DMS153 treated with DMSO at 0.1 percent for 48 hours (cell line): ENCODE measurements at regions not wholly inside any gene's neighbourhood (a gene's known extent, or its start where the extent isn't known, plus 50 kb on each side); places are given as distances from the start of the nearest gene placed in this dataset.
"Not testable (repeated sequence)": the region's sequence is repeated elsewhere in the genome, so short reads cannot be mapped to it uniquely, and the experiment has no call there.

Source experiments
- DNase-seq: peaks from one replicate; lab custom pipeline; 2025; ENCODE audit not compliant: unreplicated experiment; lab: John Stamatoyannopoulos, UW

DNA sequence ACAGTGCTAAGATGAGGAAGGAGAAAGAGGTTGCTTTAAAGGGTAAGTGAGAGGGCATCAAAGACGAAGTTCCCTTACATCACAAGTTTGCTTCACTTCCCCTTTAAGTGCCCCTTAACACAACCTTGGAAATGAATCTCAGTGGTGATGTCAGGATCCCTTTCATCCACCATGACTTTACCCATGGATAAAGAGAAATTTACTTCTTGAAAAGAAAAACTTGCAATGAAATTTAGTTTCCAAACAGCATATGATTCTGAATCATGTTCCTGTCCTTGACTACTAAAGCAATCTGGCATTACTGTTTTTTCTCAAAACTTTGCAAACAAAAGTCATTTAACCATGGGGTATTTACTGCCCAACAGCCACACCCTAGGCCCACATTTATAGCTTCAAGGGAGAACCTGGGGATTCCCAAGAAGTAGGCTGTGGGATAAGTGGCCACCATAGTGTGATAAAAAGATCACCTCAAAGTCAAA, 135.9 kb downstream of the ITGB8 start:
- DNase-seq: no peak

DNA sequence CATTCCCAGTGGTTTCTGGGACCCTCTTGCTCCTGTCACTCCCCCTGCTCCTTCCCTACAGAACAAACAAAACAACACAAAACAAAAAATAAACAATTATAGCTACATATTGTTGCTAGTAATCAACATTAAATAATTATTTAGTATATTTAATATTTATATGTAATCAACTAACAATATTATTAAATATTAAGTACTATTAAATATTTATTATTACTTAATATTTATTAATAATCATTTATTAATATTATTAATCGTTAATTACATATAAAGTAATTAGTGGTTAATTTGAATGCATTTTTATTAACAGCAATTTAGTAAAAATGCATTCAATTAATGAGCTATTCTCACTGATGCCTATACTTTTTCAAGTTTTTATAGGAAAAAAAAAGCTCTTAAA, 139.4 kb downstream of the ITGB8 start:
- DNase-seq: no peak

- no peak for DNase-seq
These were observed 140.0 kb downstream of the ITGB8 start for GRCh38 chr7:20470726-20471125.

- DNase-seq: no peak
These were observed 141.2 kb upstream of the ABCB5 start for GRCh38 chr7:20474249-20474648.

- no peak for DNase-seq
These were observed 139.7 kb upstream of the ABCB5 start for GRCh38 chr7:20475756-20476155.

DNA sequence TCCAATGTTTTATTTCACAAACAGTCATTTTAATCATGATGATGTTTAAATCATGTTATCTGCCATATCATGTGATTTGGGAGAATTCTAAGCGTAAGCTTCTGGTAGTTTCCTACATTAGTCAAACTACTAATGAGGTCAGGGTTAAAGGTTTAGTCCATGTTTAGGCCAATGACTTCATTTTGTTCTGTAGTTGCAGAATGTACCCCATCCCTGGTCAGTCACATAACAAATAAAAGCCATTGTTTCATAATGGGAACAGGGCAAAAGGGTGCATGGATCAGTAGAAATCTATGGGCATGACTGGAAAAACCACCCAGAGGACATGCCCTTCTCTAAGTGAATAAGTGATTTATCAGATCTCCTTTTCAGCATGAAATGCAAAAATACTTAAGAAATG, 138.4 kb upstream of the ABCB5 start:
- no peak for DNase-seq

DNA sequence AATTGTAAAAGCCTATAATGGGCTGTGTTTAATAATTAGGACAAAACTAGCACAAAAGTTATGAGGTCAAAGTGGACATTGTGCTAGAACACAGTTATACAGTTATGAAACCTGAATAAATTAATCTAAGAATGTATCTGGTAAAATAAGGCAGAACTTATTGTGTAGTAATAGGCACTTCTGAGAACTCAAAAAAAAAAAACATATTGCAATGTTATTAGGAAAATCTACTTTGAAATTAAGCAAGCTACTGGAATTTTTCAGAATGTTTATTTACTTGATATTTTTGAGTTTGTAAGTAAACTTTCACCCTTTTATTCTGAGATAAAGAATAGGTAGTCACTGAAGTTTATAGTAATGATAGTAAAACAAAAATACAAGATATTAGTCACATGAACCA, 135.8 kb upstream of the ABCB5 start:
- no peak for DNase-seq

- no peak for DNase-seq
These were observed 133.4 kb upstream of the ABCB5 start for GRCh38 chr7:20482071-20482470.

DNA sequence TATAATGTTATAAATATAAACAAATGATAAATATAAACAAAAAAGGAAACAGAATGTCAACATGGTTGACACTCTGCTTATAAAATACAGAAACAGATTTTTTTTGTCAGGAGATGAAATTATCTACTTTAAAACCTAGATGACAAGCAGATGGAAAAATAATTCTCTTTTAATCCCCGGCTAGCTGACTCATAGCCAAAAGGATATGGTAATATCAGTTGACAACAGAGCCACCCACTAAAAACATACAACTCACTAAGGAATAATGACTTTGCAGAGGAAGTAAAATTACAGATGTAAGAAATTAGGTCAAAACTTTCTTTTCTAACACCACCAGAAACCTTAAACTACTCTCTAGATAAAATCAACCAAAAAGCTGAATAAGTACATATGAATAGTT, 131.1 kb upstream of the ABCB5 start:
- DNase-seq: no peak

DNA sequence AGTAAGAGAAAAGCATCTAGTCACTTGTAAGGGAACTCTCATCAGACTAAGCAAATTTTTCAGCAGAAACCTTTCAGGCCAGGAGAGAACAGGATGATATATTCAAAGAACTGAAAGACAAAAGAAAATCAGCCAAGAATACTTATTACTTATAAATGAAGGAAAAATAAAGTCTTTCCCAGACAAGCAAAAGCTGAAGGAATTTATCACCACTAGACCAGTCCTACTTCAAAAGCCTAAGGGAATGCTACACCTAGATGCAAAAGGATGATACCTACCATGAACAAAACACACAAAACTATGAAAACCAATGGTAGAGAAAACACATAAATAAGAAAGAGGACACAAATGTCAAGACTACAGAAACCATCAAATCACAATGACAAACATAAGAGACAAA, 126.6 kb upstream of the ABCB5 start:
- no peak for DNase-seq

DNA sequence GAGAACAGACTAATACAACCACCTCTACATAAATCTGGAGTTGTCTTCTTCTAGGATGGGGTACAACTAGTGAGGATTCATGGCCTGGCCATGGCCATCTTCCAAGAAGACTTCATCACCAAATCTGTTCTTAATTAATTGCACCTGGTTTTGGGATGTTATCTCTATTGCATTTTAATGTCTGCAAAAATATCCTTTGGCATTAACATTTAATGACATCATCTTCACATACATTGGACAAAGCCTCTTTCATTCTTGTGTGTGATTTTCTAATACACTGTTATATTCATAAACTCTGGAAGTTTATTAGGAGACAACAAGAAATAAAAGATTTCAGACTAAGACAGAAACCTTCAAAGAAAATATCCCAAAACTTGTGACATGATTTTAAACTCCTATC, 124.2 kb upstream of the ABCB5 start:
- no peak for DNase-seq

GRCh38 chr7:20494566-20494965, 120.9 kb upstream of the ABCB5 start:
- no peak for DNase-seq

DNA sequence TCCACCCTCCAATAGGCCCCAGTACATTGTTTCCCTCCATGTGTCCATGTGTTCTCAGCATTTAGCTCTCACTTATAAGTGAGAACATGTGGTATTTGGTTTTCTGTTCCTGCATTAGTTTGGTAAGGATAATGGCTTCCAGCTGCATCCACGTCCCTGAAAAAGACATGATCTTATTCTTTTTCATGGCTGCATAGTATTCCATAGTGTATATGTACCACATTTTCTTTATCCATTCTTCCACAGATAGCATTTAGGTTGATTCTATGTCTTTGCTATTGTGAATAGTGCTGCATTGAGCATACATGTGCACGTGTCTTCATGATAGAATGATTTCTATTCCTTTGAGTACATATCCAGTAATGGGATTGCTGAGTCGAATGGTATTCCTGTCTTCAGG, 114.0 kb upstream of the ABCB5 start:
- DNase-seq: not testable (repeated sequence)

- no peak for DNase-seq
These were observed 112.1 kb upstream of the ABCB5 start for GRCh38 chr7:20503278-20503950.

GRCh38 chr7:20504060-20504459, 111.4 kb upstream of the ABCB5 start:
- DNase-seq: no peak

GRCh38 chr7:20506175-20506574, 109.3 kb upstream of the ABCB5 start:
- no peak for DNase-seq

GRCh38 chr7:20507157-20507556, 108.3 kb upstream of the ABCB5 start:
- DNase-seq: no peak

DNA sequence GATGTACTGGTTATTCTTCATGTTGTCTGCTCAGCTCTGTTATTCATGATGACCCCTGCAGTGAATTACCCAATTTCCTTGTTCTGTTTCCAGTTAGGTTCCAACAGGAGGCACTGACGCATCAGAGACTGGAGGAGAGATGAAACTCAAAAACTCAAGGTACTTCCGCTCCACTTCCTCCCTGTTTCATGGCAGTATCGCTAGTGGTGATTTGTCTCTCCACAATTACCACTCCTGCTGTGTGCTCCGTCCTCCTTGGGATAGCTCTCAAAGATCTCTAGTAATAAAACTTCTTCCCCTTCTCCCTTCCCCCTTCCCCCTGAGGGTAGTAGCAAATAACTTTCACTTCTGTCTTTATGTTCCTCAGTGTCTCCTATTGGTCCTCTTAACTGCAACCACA, 107.4 kb upstream of the ABCB5 start:
- DNase-seq: no peak

- no peak for DNase-seq
These were observed 105.4 kb upstream of the ABCB5 start for GRCh38 chr7:20509892-20510572.

DNA sequence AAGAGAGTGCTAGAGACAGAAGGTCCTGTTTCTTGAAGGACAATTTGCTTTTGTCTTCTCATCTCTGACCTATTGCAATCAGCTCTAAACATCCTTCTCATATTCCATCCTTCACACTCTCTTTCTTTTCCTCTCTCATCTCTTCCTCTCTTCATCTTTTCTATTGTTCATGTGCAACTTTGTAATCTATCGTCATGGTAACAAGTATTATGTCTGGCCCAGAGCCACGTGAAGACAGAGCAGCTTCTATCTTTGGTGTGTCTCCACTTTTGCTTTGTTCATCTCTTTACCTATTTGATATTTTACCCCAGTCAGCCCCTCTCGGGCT, 104.9 kb upstream of the ABCB5 start:
- DNase-seq: no peak

GRCh38 chr7:20513341-20513740, 102.1 kb upstream of the ABCB5 start:
- no peak for DNase-seq

DNA sequence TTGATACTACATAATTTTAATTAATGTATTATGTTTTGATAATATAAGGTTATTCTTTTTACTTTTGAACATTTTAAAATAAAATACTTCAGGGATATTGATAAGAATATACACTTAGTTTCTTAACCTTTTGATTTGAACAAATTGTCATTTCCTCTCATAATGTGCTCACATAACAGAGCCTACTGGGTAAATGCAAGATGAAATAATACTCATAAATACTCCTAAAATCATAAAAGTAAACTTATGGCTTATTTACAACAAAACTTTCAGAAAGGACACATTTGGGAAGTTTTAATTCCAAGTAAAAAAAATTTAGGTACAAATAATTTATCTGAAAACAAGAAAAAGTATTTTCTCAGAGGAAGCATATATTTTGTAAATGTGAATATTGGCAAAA, 101.6 kb upstream of the ABCB5 start:
- DNase-seq: no peak

DNA sequence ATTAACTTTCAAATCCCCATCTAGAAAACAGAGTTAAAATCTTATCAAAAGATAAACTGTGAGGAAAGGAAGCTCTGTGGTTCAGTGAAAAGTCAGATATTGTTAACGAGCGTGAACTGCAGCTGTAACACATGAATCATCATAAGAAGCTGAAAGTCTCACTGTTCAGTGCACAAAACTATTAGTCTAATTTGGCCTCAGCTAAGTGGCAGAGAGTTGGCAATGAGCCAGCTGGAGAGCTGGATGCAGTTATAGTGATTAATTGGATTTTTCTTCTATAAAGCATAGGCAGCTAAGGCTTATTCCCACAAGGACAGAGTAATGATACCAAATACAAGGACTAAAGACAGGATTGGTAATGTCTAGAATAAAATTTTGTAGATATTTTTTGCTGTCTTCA, 101.1 kb upstream of the ABCB5 start:
- peak; percentile 81 for DNase-seq
